IPS DF 6.9 (cell line): ENCODE measurements at regions not wholly inside any gene's neighbourhood (a gene's known extent, or its start where the extent isn't known, plus 50 kb on each side); places are given as distances from the start of the nearest gene placed in this dataset.

Experiments
- DNase-seq: peaks from one replicate; pipeline ENCODE4 v3.0.0-alpha.2; 2013; ENCODE audit warnings: low read depth, low spot score
- H3K27ac ChIP-seq: one replicate; pipeline ENCODE4 v1.5.1; 2013; ENCODE audit warnings: low read length, control low read depth
- H3K27me3 ChIP-seq: 2 replicates; pipeline ENCODE4 v1.6.1; 2013; ENCODE audit warnings: mild to moderate bottlenecking, low read length; ENCODE audit not compliant: control insufficient read depth, insufficient read depth
- H3K36me3 ChIP-seq: 2 replicates; pipeline ENCODE4 v1.6.1; 2013; ENCODE audit warnings: low read length; ENCODE audit not compliant: control insufficient read depth, insufficient read depth
- H3K4me1 ChIP-seq: 2 replicates; pipeline ENCODE4 v1.6.1; 2013; ENCODE audit warnings: low read length; ENCODE audit not compliant: control insufficient read depth, insufficient read depth
- H3K4me3 ChIP-seq: 2 replicates; pipeline ENCODE4 v1.5.1; 2013; ENCODE audit warnings: mild to moderate bottlenecking, low read length
- H3K9me3 ChIP-seq: 2 replicates; pipeline ENCODE4 v1.6.1; 2013; ENCODE audit warnings: low read length, inconsistent platforms; ENCODE audit not compliant: control insufficient read depth, insufficient read depth
- WGBS: extraction: QIAGEN DNeasy Blood & Tissue Kit; methylation state at CpG from one replicate; pipeline ENCODE4 v1.1.7; 2013; ENCODE audit warnings: mixed read lengths, missing lambda C conversion rate; ENCODE audit not compliant: insufficient read length, insufficient coverage; 5-methylcytosine and 5-hydroxymethylcytosine counted together

DNA sequence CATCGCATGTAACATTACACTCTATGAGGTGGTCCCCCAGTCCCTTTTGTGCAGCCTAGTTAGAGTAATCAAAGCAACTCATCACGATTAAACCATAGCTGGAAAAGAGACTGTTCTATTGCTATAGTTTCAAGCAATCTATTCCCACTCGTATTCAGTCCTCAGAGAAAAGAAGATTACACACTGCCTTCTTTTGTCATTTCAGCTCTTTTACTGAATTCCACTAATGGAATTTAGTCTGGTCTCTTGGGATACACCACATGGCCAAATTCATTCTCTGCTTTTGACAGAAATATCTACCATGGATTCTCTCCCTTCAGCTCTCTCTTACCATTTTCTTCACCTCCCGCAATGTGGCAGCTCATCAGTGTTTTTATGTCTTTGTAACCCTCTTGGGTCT is 108.9 kb upstream of the HDAC9 start:
- Histone ChIP-seq H3K4me3 (no peak overlapping the region), H3K36me3 (no peaks in the 10 kb centered on the region), H3K27me3 (no peaks in the 10 kb centered on the region), H3K9me3 (no peaks in the 10 kb centered on the region), H3K4me1 (peaks cover 2% of the 10 kb centered on the region; the same call in 1 of the 2 replicates), H3K27ac (no peak overlapping the region)
- no peak for DNase-seq
- no CpG with 5 or more reads among the region's 4 CpGs for WGBS

GRCh38 chr7:18387191-18387735 is 108.3 kb upstream of the HDAC9 start:
- Histone ChIP-seq H3K36me3 (no peaks in the 10 kb centered on the region), H3K27me3 (no peaks in the 10 kb centered on the region), H3K9me3 (no peaks in the 10 kb centered on the region), H3K27ac (no peak overlapping the region), H3K4me3 (no peak overlapping the region), H3K4me1 (peaks cover 2% of the 10 kb centered on the region; the same call in 1 of the 2 replicates)
- WGBS: no CpG with 5 or more reads among the region's 2 CpGs
- no peak for DNase-seq

DNA sequence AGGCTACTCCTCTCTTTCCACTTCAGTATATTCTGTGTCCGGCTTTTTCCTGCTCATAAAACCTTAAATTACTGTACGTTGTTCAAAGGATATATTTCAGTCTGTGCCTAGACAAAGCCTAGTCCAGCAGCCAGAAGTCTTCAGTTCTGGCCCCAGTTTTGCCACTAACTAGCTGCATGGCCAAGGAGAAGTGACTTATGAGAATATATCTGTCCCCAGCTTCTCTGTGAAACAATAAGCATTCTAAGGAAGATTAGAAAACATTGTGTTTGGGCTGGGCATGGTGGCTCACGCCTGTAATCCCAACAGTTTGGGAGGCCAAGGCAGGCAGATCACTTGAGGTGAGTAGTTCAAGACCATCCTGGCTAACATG is 105.0 kb upstream of the HDAC9 start:
- Histone ChIP-seq H3K27ac (no peak overlapping the region), H3K4me3 (no peak overlapping the region), H3K27me3 (no peaks in the 10 kb centered on the region), H3K4me1 (peaks cover 2% of the 10 kb centered on the region; the same call in 1 of the 2 replicates), H3K9me3 (no peaks in the 10 kb centered on the region), H3K36me3 (no peaks in the 10 kb centered on the region)
- no peak for DNase-seq
- WGBS: no CpG with 5 or more reads among the region's 3 CpGs

- H3K9me3 ChIP-seq: no peaks in the 10 kb centered on the region
- no peaks in the 10 kb centered on the region for H3K36me3 ChIP-seq
- H3K4me3 ChIP-seq: no peak overlapping the region
- H3K27ac ChIP-seq: no peak overlapping the region
- no peaks in the 10 kb centered on the region for H3K4me1 ChIP-seq
- DNase-seq: no peak
- no peaks in the 10 kb centered on the region for H3K27me3 ChIP-seq
- no CpG with 5 or more reads among the region's 4 CpGs for WGBS
These were observed 102.0 kb upstream of the HDAC9 start for GRCh38 chr7:18393465-18394118.

GRCh38 chr7:18395868-18396267 is 99.7 kb upstream of the HDAC9 start:
- Histone ChIP-seq H3K27me3 (no peaks in the 10 kb centered on the region), H3K36me3 (no peaks in the 10 kb centered on the region), H3K9me3 (no peaks in the 10 kb centered on the region), H3K4me1 (peaks cover 4% of the 10 kb centered on the region; the same call in 1 of the 2 replicates), H3K4me3 (no peak overlapping the region), H3K27ac (no peak overlapping the region)
- no peak for DNase-seq
- no CpG with 5 or more reads among the region's 1 CpG for WGBS

DNA sequence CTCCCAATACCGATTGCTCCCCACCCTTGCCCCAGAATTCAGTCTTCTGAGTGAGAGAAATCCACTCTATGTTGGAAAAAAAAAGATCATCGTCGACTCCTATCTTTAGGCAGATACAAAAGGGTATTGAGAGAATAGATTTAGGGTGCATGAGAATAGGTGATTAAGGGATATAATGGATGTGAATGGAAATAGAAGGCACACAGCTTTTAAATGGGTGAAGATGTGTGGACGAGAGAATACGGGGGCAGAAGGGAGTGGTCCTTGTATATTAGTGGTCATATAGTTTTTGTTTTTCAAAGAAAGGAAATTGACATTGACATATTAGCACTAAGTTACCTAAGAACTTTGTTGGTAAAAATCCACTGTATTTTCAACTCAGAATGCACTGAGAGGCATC is 98.6 kb upstream of the HDAC9 start:
- Histone ChIP-seq H3K27ac (no peak overlapping the region), H3K4me3 (no peak overlapping the region), H3K36me3 (no peaks in the 10 kb centered on the region), H3K9me3 (no peaks in the 10 kb centered on the region), H3K27me3 (no peaks in the 10 kb centered on the region), H3K4me1 (peaks cover 4% of the 10 kb centered on the region; the same call in 1 of the 2 replicates)
- 100% methylated on average over 2 of the region's 5 CpGs for WGBS
- DNase-seq: no peak

GRCh38 chr7:18399436-18400235 is 95.9 kb upstream of the HDAC9 start:
- peaks cover 4% of the 10 kb centered on the region; the same call in 1 of the 2 replicates for H3K4me1 ChIP-seq
- no peaks in the 10 kb centered on the region for H3K27me3 ChIP-seq
- no peak for DNase-seq
- WGBS: no CpG with 5 or more reads among the region's 4 CpGs
- no peaks in the 10 kb centered on the region for H3K9me3 ChIP-seq
- H3K4me3 ChIP-seq: no peak overlapping the region
- no peaks in the 10 kb centered on the region for H3K36me3 ChIP-seq
- H3K27ac ChIP-seq: no peak overlapping the region

DNA sequence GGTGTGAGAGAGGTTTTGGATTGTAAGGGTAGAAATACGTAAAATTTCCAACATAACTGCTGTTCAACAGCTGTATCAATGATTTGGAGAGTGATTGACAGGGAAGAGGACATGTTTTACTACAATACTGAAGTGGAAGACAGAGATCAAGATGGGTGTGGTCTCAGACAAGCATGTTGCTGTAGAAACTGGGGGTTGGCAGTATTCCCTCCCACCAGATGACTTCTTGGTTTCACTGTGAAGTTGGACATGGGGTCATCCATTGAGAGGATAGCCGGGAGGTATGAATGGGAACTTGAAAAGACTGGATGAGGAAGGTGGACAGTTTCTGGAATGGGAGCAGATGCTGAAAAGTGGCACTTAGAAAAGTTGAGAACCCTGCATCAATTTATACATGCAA is 95.3 kb upstream of the HDAC9 start:
- H3K36me3 ChIP-seq: no peaks in the 10 kb centered on the region
- 100% methylated on average over 1 of the region's 2 CpGs for WGBS
- H3K4me3 ChIP-seq: no peak overlapping the region
- peaks cover 4% of the 10 kb centered on the region; the same call in 1 of the 2 replicates for H3K4me1 ChIP-seq
- no peaks in the 10 kb centered on the region for H3K27me3 ChIP-seq
- H3K27ac ChIP-seq: no peak overlapping the region
- no peaks in the 10 kb centered on the region for H3K9me3 ChIP-seq
- no peak for DNase-seq

DNA sequence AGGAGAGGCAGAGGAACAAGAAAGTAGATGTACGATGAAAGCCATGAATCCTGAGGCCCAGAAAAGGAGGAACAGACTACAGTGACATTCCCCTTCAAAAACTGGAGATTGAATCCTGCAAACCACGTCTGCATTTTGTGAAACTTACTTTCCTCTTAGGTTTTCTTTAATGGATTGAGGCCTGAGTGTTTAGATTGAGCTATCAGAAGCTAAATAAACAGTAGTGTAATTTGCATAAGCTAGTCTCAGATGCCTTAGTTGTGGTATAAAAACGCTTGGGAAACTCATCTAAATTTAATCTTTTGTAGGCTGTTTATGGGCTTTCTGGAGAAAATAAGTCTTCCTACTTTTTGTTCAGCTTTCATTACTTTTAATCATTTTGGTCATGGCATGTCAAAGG is 94.8 kb upstream of the HDAC9 start:
- Histone ChIP-seq H3K36me3 (no peaks in the 10 kb centered on the region), H3K27ac (no peak overlapping the region), H3K4me1 (peaks cover 4% of the 10 kb centered on the region; the same call in 1 of the 2 replicates), H3K4me3 (no peak overlapping the region), H3K27me3 (no peaks in the 10 kb centered on the region), H3K9me3 (no peaks in the 10 kb centered on the region)
- WGBS: no CpG with 5 or more reads among the region's 3 CpGs
- no peak for DNase-seq

GRCh38 chr7:18401757-18402156 is 93.8 kb upstream of the HDAC9 start:
- DNase-seq: no peak

More at GRCh38 chr7:18401757-18402156, 93.8 kb upstream of the HDAC9 start:
- Histone ChIP-seq H3K4me1 (peaks cover 4% of the 10 kb centered on the region; the same call in 1 of the 2 replicates), H3K4me3 (no peak overlapping the region), H3K27ac (no peak overlapping the region), H3K27me3 (no peaks in the 10 kb centered on the region), H3K9me3 (no peaks in the 10 kb centered on the region), H3K36me3 (no peaks in the 10 kb centered on the region)
- WGBS: 100% methylated on average over 1 of the region's 1 CpG
